ENCODE measurements at regions not wholly inside any gene's neighbourhood (a gene's known extent, or its start where the extent isn't known, plus 50 kb on each side); places are given as distances from the start of the nearest gene placed in this dataset.

DNA sequence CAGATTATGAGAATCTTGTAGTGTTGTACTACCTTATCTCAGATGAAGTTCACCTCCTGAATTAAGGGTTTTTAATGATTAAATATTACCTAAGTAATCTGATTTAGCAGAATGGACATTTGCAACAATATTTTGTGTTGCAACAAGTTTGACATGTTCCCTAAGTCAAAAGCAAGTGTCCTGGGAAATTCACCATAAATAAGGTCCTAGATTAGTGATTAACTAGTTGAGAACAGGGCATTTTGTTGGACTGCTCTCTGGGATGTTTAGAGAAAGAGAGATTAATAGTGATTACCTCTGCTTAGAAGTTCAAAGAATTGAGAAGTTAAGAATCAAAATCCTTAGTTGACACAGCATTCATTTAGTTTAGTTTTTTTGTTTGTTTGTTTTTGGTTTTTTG is 120.2 kb upstream of the MARCKS start:
- TF ChIP-seq, protein P1, sequence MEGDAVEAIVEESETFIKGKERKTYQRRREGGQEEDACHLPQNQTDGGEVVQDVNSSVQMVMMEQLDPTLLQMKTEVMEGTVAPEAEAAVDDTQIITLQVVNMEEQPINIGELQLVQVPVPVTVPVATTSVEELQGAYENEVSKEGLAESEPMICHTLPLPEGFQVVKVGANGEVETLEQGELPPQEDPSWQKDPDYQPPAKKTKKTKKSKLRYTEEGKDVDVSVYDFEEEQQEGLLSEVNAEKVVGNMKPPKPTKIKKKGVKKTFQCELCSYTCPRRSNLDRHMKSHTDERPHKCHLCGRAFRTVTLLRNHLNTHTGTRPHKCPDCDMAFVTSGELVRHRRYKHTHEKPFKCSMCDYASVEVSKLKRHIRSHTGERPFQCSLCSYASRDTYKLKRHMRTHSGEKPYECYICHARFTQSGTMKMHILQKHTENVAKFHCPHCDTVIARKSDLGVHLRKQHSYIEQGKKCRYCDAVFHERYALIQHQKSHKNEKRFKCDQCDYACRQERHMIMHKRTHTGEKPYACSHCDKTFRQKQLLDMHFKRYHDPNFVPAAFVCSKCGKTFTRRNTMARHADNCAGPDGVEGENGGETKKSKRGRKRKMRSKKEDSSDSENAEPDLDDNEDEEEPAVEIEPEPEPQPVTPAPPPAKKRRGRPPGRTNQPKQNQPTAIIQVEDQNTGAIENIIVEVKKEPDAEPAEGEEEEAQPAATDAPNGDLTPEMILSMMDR (IDR thresholded peaks at IDR 0.05), result no peak
- Histone ChIP-seq H3K79me2 (no peaks in the 10 kb centered on the region), H3K9ac (no peak overlapping the region), H3K27ac (no peak overlapping the region), H3K27me3 (ENCODE audit: control insufficient read depth, insufficient read depth, low read length) (no peaks in the 10 kb centered on the region), H2AFZ (no peak overlapping the region), H3K4me2 (ENCODE audit: low read length) (no peak overlapping the region), H3K4me3 (ENCODE audit: low read depth, low read length) (no peak overlapping the region), H3K36me3 (ENCODE audit: control insufficient read depth, insufficient read depth, low read length) (no peaks in the 10 kb centered on the region), H3K4me1 (no peaks in the 10 kb centered on the region), H3K9me3 (ENCODE audit: control insufficient read depth, low read length) (no peaks in the 10 kb centered on the region)

DNA sequence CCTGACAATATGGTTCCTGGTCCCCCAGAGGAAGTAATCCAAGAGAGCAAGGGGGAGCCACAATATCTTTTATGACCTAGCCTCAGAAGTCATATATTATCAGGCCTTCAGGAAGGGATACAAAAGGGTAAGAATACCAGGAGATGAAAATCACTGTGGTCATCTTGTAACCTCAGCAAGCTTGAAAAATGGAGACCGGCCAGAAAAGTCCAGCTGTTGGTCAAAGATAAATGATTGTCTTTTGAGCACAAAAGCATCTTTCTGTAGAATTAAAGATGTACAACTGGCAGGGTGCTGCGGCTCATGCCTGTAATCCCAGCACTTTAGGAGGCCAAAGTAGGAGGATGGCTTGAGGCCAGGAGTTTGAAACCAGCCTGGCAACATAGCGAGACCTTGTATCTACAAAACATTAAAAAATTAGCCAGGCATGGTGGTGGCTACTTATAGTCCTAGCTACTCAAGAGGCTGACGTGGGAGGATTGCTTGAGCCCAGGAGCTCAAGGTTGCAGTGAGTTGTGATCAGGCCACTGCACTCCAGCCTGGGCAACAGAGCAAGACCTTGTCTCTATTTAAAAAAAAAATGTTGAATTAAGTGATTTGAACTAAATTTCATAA is 118.0 kb upstream of the MARCKS start:
- TF ChIP-seq, protein P1 (IDR thresholded peaks at IDR 0.05), result no peak
- H3K9me3 ChIP-seq (ENCODE audit: control insufficient read depth, low read length), result no peaks in the 10 kb centered on the region
- H3K4me2 ChIP-seq (ENCODE audit: low read length), result no peak overlapping the region
- H3K9ac ChIP-seq, result no peak overlapping the region
- no peak overlapping the region for H3K27ac ChIP-seq
- H3K4me3 ChIP-seq (ENCODE audit: low read depth, low read length), result no peak overlapping the region
- H3K36me3 ChIP-seq (ENCODE audit: control insufficient read depth, insufficient read depth, low read length), result no peaks in the 10 kb centered on the region
- no peak overlapping the region for H2AFZ ChIP-seq
- H3K4me1 ChIP-seq, result no peaks in the 10 kb centered on the region
- H3K79me2 ChIP-seq, result no peaks in the 10 kb centered on the region
- H3K27me3 ChIP-seq (ENCODE audit: control insufficient read depth, insufficient read depth, low read length), result no peaks in the 10 kb centered on the region

DNA sequence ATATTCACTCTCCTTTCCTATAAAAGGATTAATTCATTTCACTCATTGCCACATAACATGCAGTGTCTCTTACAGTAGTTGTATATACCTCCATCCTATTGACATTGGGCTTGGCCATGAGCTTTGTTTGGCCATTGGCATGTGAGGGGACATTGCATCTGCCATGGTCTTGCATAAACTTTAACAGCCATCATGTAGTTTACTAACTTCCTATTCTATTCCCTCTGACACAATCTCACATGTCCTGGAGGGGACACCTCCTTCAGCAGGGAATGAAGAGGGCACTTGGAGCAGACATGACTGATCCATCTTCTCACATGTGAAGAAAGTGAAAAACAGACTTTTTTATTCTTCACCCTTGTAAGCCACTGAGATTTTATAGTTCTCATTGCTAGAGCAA is 115.5 kb upstream of the MARCKS start:
- Histone ChIP-seq H3K9me3 (ENCODE audit: control insufficient read depth, low read length) (no peaks in the 10 kb centered on the region), H3K27ac (no peak overlapping the region), H3K4me3 (ENCODE audit: low read depth, low read length) (no peak overlapping the region), H3K9ac (no peak overlapping the region), H3K27me3 (ENCODE audit: control insufficient read depth, insufficient read depth, low read length) (no peaks in the 10 kb centered on the region), H3K36me3 (ENCODE audit: control insufficient read depth, insufficient read depth, low read length) (no peaks in the 10 kb centered on the region), H3K4me1 (no peaks in the 10 kb centered on the region), H3K79me2 (no peaks in the 10 kb centered on the region), H2AFZ (no peak overlapping the region), H3K4me2 (ENCODE audit: low read length) (no peak overlapping the region)
- TF ChIP-seq, protein P1 (IDR thresholded peaks at IDR 0.05), result no peak

DNA sequence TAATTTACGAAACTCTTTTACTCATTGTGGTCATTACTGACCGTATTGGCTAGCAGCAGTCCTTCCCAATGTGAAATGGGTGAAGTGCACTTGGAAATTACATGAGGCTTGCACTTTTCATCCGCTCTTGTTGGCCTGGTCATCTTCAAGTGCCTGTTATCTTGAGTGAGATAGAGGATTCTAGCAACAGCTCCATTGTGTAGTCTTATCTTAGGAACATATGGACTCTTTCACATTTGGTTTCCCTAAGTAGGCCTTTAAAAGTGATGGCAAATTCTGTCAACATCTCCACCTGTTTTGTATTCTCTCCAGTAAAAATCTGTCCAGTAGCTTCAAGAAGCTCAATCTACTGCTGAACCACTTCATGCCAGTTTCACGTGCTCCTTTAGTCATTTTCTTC is 114.8 kb upstream of the MARCKS start:
- Histone ChIP-seq H3K36me3 (ENCODE audit: control insufficient read depth, insufficient read depth, low read length) (no peaks in the 10 kb centered on the region), H3K4me3 (ENCODE audit: low read depth, low read length) (no peak overlapping the region), H3K27ac (no peak overlapping the region), H3K4me1 (no peaks in the 10 kb centered on the region), H3K9ac (no peak overlapping the region), H3K4me2 (ENCODE audit: low read length) (no peak overlapping the region), H3K79me2 (no peaks in the 10 kb centered on the region), H3K27me3 (ENCODE audit: control insufficient read depth, insufficient read depth, low read length) (no peaks in the 10 kb centered on the region), H2AFZ (no peak overlapping the region), H3K9me3 (ENCODE audit: control insufficient read depth, low read length) (no peaks in the 10 kb centered on the region)
- TF ChIP-seq, protein P1 (IDR thresholded peaks at IDR 0.05), result no peak

DNA sequence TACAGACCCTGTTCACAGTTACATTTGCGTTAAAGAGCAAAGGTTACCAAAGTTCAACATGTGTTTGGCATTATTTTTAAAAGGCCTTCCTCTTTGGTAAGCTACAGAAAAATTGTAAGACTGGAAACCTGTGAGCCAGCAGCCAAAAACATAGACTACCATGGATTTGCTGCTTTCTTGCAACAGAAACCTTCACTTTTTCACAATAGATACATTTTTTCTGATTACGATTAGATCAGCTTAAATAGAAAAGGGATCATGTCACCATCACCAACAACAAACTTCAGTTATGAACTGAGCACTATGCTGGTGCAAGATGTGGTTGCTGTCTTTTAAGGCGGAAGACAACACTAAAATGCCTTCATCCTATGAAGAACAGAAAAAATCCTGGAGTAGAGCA is 112.3 kb upstream of the MARCKS start:
- Histone ChIP-seq H3K27ac (no peak overlapping the region), H3K79me2 (no peaks in the 10 kb centered on the region), H3K27me3 (ENCODE audit: control insufficient read depth, insufficient read depth, low read length) (no peaks in the 10 kb centered on the region), H3K9ac (no peak overlapping the region), H3K36me3 (ENCODE audit: control insufficient read depth, insufficient read depth, low read length) (no peaks in the 10 kb centered on the region), H3K4me2 (ENCODE audit: low read length) (no peak overlapping the region), H3K9me3 (ENCODE audit: control insufficient read depth, low read length) (no peaks in the 10 kb centered on the region), H3K4me3 (ENCODE audit: low read depth, low read length) (no peak overlapping the region), H3K4me1 (no peaks in the 10 kb centered on the region), H2AFZ (no peak overlapping the region)
- TF ChIP-seq, protein P1 (IDR thresholded peaks at IDR 0.05), result no peak
